K562 (cell line): ENCODE measurements at regions not wholly inside any gene's neighbourhood (a gene's known extent, or its start where the extent isn't known, plus 50 kb on each side); places are given as distances from the start of the nearest gene placed in this dataset.
"Not testable (repeated sequence)": the region's sequence is repeated elsewhere in the genome, so short reads cannot be mapped to it uniquely, and the experiment has no call there.

ENCODE experiments used
- ATAC-seq: fragments of 200-7000 bp; cut with Tn5 transposase; 3 replicates; pipeline ENCODE4 v1.9.1; 2020; ENCODE audit warnings: moderate library complexity
- BruUV-seq: library from RNA; stranded (reverse); fragments of 400-500 nt; replicated peaks from 2 replicates; lab custom pipeline; 2021; lab: Mats Ljungman, UMichigan
- CTCF ChIA-PET: fragments of 300-600 bp; formaldehyde crosslinking; extraction: SDS; loops from one replicate; lab custom pipeline; 2021; ENCODE audit warnings: low intra/inter-chr PET ratio; lab: Yijun Ruan, JAX
- POLR2A ChIA-PET: fragments of 300-600, 350-650 bp; sonication (Branson Sonifier 250); formaldehyde crosslinking; extraction: SDS; loops from one replicate; lab custom pipeline; 2021; ENCODE audit warnings: antibody characterized with exemption, inconsistent platforms; lab: Yijun Ruan, JAX
- DNase-seq, 4 experiments: peaks; one replicate each; pipeline versions ENCODE4 v3.0.0 to v3.0.0-alpha.2; 2011 to 2018; ENCODE audit warnings: low spot score in 3 of 4, mixed read lengths in 3 of 4; ENCODE audit errors: extremely low read depth in 1 of 4
- FAIRE-seq: peaks from 2 replicates; lab custom pipeline; 2011; peaks lifted over from hg19 to GRCh38; lab: Jason Lieb, UNC
- H2AFZ ChIP-seq: 2 replicates; pipeline ENCODE4 v1.6.0; 2011; ENCODE audit warnings: low read depth, low read length, control low read depth, inconsistent platforms
- H3K27ac ChIP-seq: fragments of 200-600 bp; 3 replicates; pipeline ENCODE4 v1.8.0; 2011; ENCODE audit warnings: low read depth, mild to moderate bottlenecking, control low read depth, inconsistent platforms, low read length, moderate library complexity, mixed read lengths; ENCODE audit errors: extremely low read depth
- H3K27me3 ChIP-seq, 2 experiments: fragments of 300-600 bp in 1 of 2; 2 replicates in 1 of 2; 3 replicates in 1 of 2; pipeline versions ENCODE4 v1.6.0 to v1.8.0; 2011; ENCODE audit warnings: inconsistent platforms in 2 of 2, low read length in 2 of 2, mild to moderate bottlenecking in 1 of 2, mixed read lengths in 1 of 2, moderate library complexity in 1 of 2; ENCODE audit not compliant: control insufficient read depth in 2 of 2, insufficient read depth in 2 of 2
- H3K36me3 ChIP-seq: fragments of 300-600 bp; 3 replicates; pipeline ENCODE4 v1.8.0; 2011; ENCODE audit warnings: mild to moderate bottlenecking, low read length, inconsistent platforms; ENCODE audit not compliant: control insufficient read depth, insufficient read depth
- H3K4me1 ChIP-seq, 2 experiments: fragments of 200-600 bp in 1 of 2; replicated peaks in 1 of 2; 2 replicates in 1 of 2; 3 replicates in 1 of 2; pipeline versions ENCODE4 v1.5.1 to v1.8.0; 2011; ENCODE audit warnings: inconsistent platforms in 2 of 2, low read length in 2 of 2, mild to moderate bottlenecking in 1 of 2, mixed read lengths in 1 of 2, moderate library complexity in 1 of 2; ENCODE audit not compliant: control insufficient read depth in 2 of 2, insufficient read depth in 2 of 2
- H3K4me2 ChIP-seq: 2 replicates; pipeline ENCODE4 v1.6.1; 2011; ENCODE audit warnings: low read length, control low read depth, inconsistent platforms, mixed read lengths; ENCODE audit not compliant: insufficient read depth
- H3K4me3 ChIP-seq: fragments of 200-600 bp; sonication (generic), shearing (Covaris generic); 2 replicates; pipeline ENCODE4 v1.5.1; 2016; ENCODE audit warnings: control low read depth, inconsistent platforms
- H3K79me2 ChIP-seq: fragments of 200-600 bp; 3 replicates; pipeline ENCODE4 v1.8.0; 2011; ENCODE audit warnings: low read length, inconsistent platforms; ENCODE audit not compliant: control insufficient read depth, insufficient read depth
- H3K9ac ChIP-seq, 2 experiments: 2 replicates each; pipeline versions ENCODE4 v1.6.0 to v1.6.1; 2011; ENCODE audit warnings: low read depth in 2 of 2, low read length in 2 of 2, control low read depth in 1 of 2, inconsistent platforms in 1 of 2, mild to moderate bottlenecking in 1 of 2, mixed read lengths in 1 of 2; ENCODE audit not compliant: insufficient read depth in 1 of 2
- H3K9me1 ChIP-seq: one replicate; pipeline ENCODE4 v1.6.0; 2011; ENCODE audit warnings: inconsistent platforms, mild to moderate bottlenecking, low read length, moderate library complexity; ENCODE audit not compliant: control insufficient read depth, insufficient read depth
- H3K9me3 ChIP-seq: replicated peaks from 2 replicates; pipeline ENCODE4 v1.5.1; 2011; ENCODE audit warnings: low read depth, low read length, inconsistent platforms; ENCODE audit not compliant: control insufficient read depth, insufficient read depth
- H4K20me1 ChIP-seq: replicated peaks from 2 replicates; pipeline ENCODE4 v1.6.1; 2011; ENCODE audit warnings: low read length, inconsistent platforms, mixed read lengths; ENCODE audit not compliant: control insufficient read depth, insufficient read depth
- BCOR ChIP-seq: fragments of 450-650 bp; IDR thresholded peaks from 2 replicates; pipeline ENCODE4 v1.6.1; 2016
- ELK1 ChIP-seq: sonication (generic); formaldehyde crosslinking; IDR thresholded peaks from 2 replicates; pipeline ENCODE4 v1.8.1; 2022; ENCODE audit warnings: missing genetic modification reagents
- ETS2 ChIP-seq: IDR thresholded peaks from 2 replicates; pipeline ENCODE4 v1.6.1; 2016; ENCODE audit warnings: borderline replicate concordance, missing genetic modification characterization, mild to moderate bottlenecking, moderate library complexity, missing compliant biosample characterization; ENCODE audit not compliant: poor library complexity, severe bottlenecking
- KDM1A ChIP-seq, 2 experiments: fragments of 450-650 bp; IDR thresholded peaks; 2 replicates each; pipeline ENCODE4 v1.6.1; 2016; ENCODE audit warnings: mild to moderate bottlenecking in 2 of 2
- MAX ChIP-seq: sonication (generic); formaldehyde crosslinking; IDR thresholded peaks from 2 replicates; pipeline ENCODE4 v1.9.0; 2022; ENCODE audit warnings: mild to moderate bottlenecking, missing genetic modification reagents
- MBD1 ChIP-seq: fragments of 250-450 bp; sonication (Bioruptor Pico); IDR thresholded peaks from 2 replicates; pipeline ENCODE4 v1.8.0; 2022; ENCODE audit warnings: inconsistent platforms
- TAF15 ChIP-seq: fragments of 200-400 bp; formaldehyde crosslinking; IDR thresholded peaks from 2 replicates; pipeline ENCODE4 v1.6.1; 2017; ENCODE audit warnings: mild to moderate bottlenecking, low read depth, low read length, moderate library complexity
- TCF15 ChIP-seq: fragments of 250-450 bp; sonication (Bioruptor Pico); IDR thresholded peaks from 2 replicates; pipeline ENCODE4 v1.8.0; 2022; ENCODE audit warnings: moderate library complexity, mild to moderate bottlenecking, inconsistent platforms
- ZFP30 ChIP-seq: fragments of 250-450 bp; sonication (Bioruptor Pico); IDR thresholded peaks from 2 replicates; pipeline ENCODE4 v1.8.0; 2022; ENCODE audit warnings: moderate library complexity, mild to moderate bottlenecking, inconsistent platforms, borderline replicate concordance
- ZNF146 ChIP-seq: IDR thresholded peaks from one replicate; pipeline ENCODE4 v1.6.1; 2018; ENCODE audit warnings: missing compliant biosample characterization; ENCODE audit not compliant: unreplicated experiment
- ZNF165 ChIP-seq: fragments of 250-450 bp; sonication (Bioruptor Pico); IDR thresholded peaks from 2 replicates; pipeline ENCODE4 v1.4.0; 2020; ENCODE audit warnings: borderline replicate concordance
- ZNF75A ChIP-seq: fragments of 450-650 bp; formaldehyde crosslinking; IDR thresholded peaks from 2 replicates; pipeline ENCODE4 v1.4.0; 2020; ENCODE audit warnings: mild to moderate bottlenecking
- ZNF79 ChIP-seq: fragments of 250-450 bp; sonication (Bioruptor Pico); IDR thresholded peaks from 2 replicates; pipeline ENCODE4 v1.4.0; 2020; ENCODE audit warnings: low read depth, mild to moderate bottlenecking, moderate library complexity
- WGBS: fragments of 100-300 bp; shearing (Covaris generic); methylation state at CpG from one replicate; pipeline ENCODE4 v1.1.6; 2016; ENCODE audit warnings: low coverage, mixed read lengths; ENCODE audit not compliant: insufficient coverage; ENCODE audit errors: missing lambda C conversion rate; 5-methylcytosine and 5-hydroxymethylcytosine counted together
- in situ Hi-C: fragments of 300-500 bp; cut with MboI; formaldehyde crosslinking; loops from 4 replicates; pipeline ENCODE4 v1.15.0; 2018; ENCODE audit warnings: inconsistent platforms, mixed read lengths
- intact Hi-C: fragments of 100-400 bp; cut with micrococcal nuclease; formaldehyde crosslinking; loops from 2 replicates; pipeline ENCODE4 v1.14.2; 2022

- intact Hi-C loops, H3K27ac ChIP-seq, H3K9ac ChIP-seq, FAIRE-seq, H3K9me3 ChIP-seq, CTCF ChIA-PET, H3K4me3 ChIP-seq, H2AFZ ChIP-seq, DNase-seq, H3K36me3 ChIP-seq, ATAC-seq, H3K27me3 ChIP-seq, POLR2A ChIA-PET, in situ Hi-C loops, H3K4me1 ChIP-seq, H3K79me2 ChIP-seq, H3K9me1 ChIP-seq, H3K4me2 ChIP-seq, BruUV-seq, H4K20me1 ChIP-seq: not testable (repeated sequence)
- TF ChIP-seq ZNF146 (CRISPR knock-in tag) = peak; percentile 91
- peak; percentile 47 for TF ChIP-seq BCOR
- TF ChIP-seq KDM1A (IDR thresholded peaks at IDR 0.05) = 0 out of 4 replicates have a peak, but pooled peaks of 1 of the 2 experiments have one; percentile 22
- WGBS = 22% methylated on average over 7 of the region's 7 CpGs
Observed at GRCh38 chr6:154639196-154639595, 94.0 kb upstream of the SCAF8 start.

GRCh38 chr6:154648188-154648887 lies 84.9 kb upstream of the SCAF8 start:
- in situ Hi-C loops (no loop called here), intact Hi-C loops (no loop called here)
- Histone ChIP-seq H4K20me1 (no peaks in the 10 kb centered on the region), H3K36me3 (no peaks in the 10 kb centered on the region), H3K9ac (no peak overlapping the region), H3K9me3 (no peaks in the 10 kb centered on the region), H3K4me3 (no peak overlapping the region), H3K4me2 (no peak overlapping the region), H3K27ac (no peak overlapping the region), H3K9me1 (no peaks in the 10 kb centered on the region), H3K27me3 (no peaks in the 10 kb centered on the region), H2AFZ (no peak overlapping the region), H3K4me1 (peaks cover 0 to 5% of the 10 kb centered on the region in 2 experiments; a peak in 1 of 5 replicates), H3K79me2 (no peaks in the 10 kb centered on the region)
- FAIRE-seq = no peak
- TF ChIP-seq ZNF165 (CRISPR knock-in tag) (no peak), MAX (CRISPR knock-in tag) (no peak), ZNF79 (CRISPR knock-in tag) (no peak), ELK1 (CRISPR knock-in tag) (no peak), TCF15 (CRISPR knock-in tag) (no peak), ZFP30 (CRISPR knock-in tag) (no peak), ETS2 (no peak), TAF15 (no peak), MBD1 (CRISPR knock-in tag) (no peak), ZNF75A (no peak)
- 18% methylated on average over 3 of the region's 3 CpGs for WGBS
- ATAC-seq = no peak
- CTCF ChIA-PET = no interaction called here
- DNase-seq = no peak
- POLR2A ChIA-PET = no interaction called here
- no TSS peak for BruUV-seq
